IMR-90 (cell line): ENCODE measurements at regions not wholly inside any gene's neighbourhood (a gene's known extent, or its start where the extent isn't known, plus 50 kb on each side); places are given as distances from the start of the nearest gene placed in this dataset.

Experiments used
- ATAC-seq: fragments of 200-7000 bp; cut with Tn5 transposase; 2 replicates; pipeline ENCODE4 v1.9.1; 2020; ENCODE audit warnings: low read depth, mild to moderate bottlenecking, moderate library complexity
- BruUV-seq: library from RNA; stranded (reverse); fragments of 400-500 nt; replicated peaks from 2 replicates; lab custom pipeline; 2021; lab: Mats Ljungman, UMichigan
- CTCF ChIA-PET: fragments of 300-600 bp; formaldehyde crosslinking; extraction: SDS; loops from one replicate; lab custom pipeline; 2021; ENCODE audit warnings: antibody characterized with exemption; lab: Yijun Ruan, JAX
- POLR2A ChIA-PET: fragments of 300-600 bp; sonication (Branson Sonifier 250); formaldehyde crosslinking; loops from one replicate; lab custom pipeline; 2022; ENCODE audit warnings: antibody characterized with exemption; ENCODE audit not compliant: unreplicated experiment; lab: Charles Lee
- DNase-seq: peaks from one replicate; pipeline ENCODE4 v3.0.0; 2013
- H2AFZ ChIP-seq: replicated peaks from 2 replicates; pipeline ENCODE3; 2013; ENCODE audit warnings: low read length, mild to moderate bottlenecking; ENCODE audit not compliant: poor library complexity
- H2AK5ac ChIP-seq: 2 replicates; pipeline ENCODE4 v1.6.1; 2013; ENCODE audit warnings: low read depth, low read length, inconsistent platforms
- H2AK9ac ChIP-seq: replicated peaks from 2 replicates; pipeline ENCODE3; 2013; ENCODE audit warnings: mild to moderate bottlenecking, low read depth, low read length, moderate library complexity; ENCODE audit not compliant: poor library complexity
- H2BK120ac ChIP-seq: 2 replicates; pipeline ENCODE4 v1.6.1; 2013; ENCODE audit warnings: low read depth, low read length, inconsistent platforms
- H2BK15ac ChIP-seq: 3 replicates; pipeline ENCODE4 v1.6.1; 2013; ENCODE audit warnings: low read depth, low read length, inconsistent platforms
- H2BK20ac ChIP-seq: 2 replicates; pipeline ENCODE4 v1.6.1; 2013; ENCODE audit warnings: low read depth, mild to moderate bottlenecking, inconsistent platforms, low read length, moderate library complexity
- H2BK5ac ChIP-seq: 2 replicates; pipeline ENCODE4 v1.6.1; 2013; ENCODE audit warnings: mild to moderate bottlenecking, low read depth, low read length, inconsistent platforms; ENCODE audit not compliant: poor library complexity, severe bottlenecking
- H3K14ac ChIP-seq: replicated peaks from 2 replicates; pipeline ENCODE4 v1.6.1; 2013; ENCODE audit warnings: low read depth, low read length, inconsistent platforms
- H3K18ac ChIP-seq: 2 replicates; pipeline ENCODE4 v1.6.1; 2013; ENCODE audit warnings: low read depth, low read length, control low read depth
- H3K23ac ChIP-seq: 2 replicates; pipeline ENCODE4 v1.6.1; 2013; ENCODE audit warnings: low read depth, low read length, inconsistent platforms
- H3K27ac ChIP-seq: 2 replicates; pipeline ENCODE4 v1.5.1; 2013; ENCODE audit warnings: mild to moderate bottlenecking, control low read depth, low read length; ENCODE audit not compliant: insufficient read depth
- H3K27me3 ChIP-seq: 2 replicates; pipeline ENCODE4 v1.6.1; 2013; ENCODE audit warnings: low read length; ENCODE audit not compliant: control insufficient read depth, insufficient read depth
- H3K36me3 ChIP-seq: 2 replicates; pipeline ENCODE4 v1.6.1; 2013; ENCODE audit warnings: low read length, mixed read lengths; ENCODE audit not compliant: control insufficient read depth, insufficient read depth
- H3K4ac ChIP-seq: 2 replicates; pipeline ENCODE4 v1.6.1; 2013; ENCODE audit warnings: low read depth, low read length, inconsistent platforms
- H3K4me1 ChIP-seq: 2 replicates; pipeline ENCODE4 v1.6.1; 2013; ENCODE audit warnings: low read length, mixed read lengths; ENCODE audit not compliant: control insufficient read depth, insufficient read depth
- H3K4me2 ChIP-seq: 2 replicates; pipeline ENCODE4 v1.6.1; 2013; ENCODE audit warnings: low read depth, mild to moderate bottlenecking, control low read depth, low read length, moderate library complexity
- H3K4me3 ChIP-seq: 2 replicates; pipeline ENCODE4 v1.5.1; 2013; ENCODE audit warnings: low read depth, mild to moderate bottlenecking, control low read depth, low read length, moderate library complexity; ENCODE audit not compliant: insufficient read depth
- H3K56ac ChIP-seq: 2 replicates; pipeline ENCODE4 v1.6.1; 2013; ENCODE audit warnings: low read length, inconsistent platforms; ENCODE audit not compliant: insufficient read depth; ENCODE audit errors: extremely low read depth
- H3K79me1 ChIP-seq, 2 experiments: 2 replicates each; pipeline ENCODE4 v1.6.1; 2013; ENCODE audit warnings: low read length in 2 of 2, inconsistent platforms in 1 of 2, low read depth in 1 of 2
- H3K9ac ChIP-seq: 2 replicates; pipeline ENCODE4 v1.6.1; 2013; ENCODE audit warnings: low read depth, low read length, control low read depth
- H3K9me1 ChIP-seq: 2 replicates; pipeline ENCODE4 v1.6.1; 2013; ENCODE audit warnings: low read length, inconsistent platforms; ENCODE audit not compliant: insufficient read depth
- H3K9me3 ChIP-seq: 2 replicates; pipeline ENCODE4 v1.6.1; 2013; ENCODE audit warnings: low read length; ENCODE audit not compliant: control insufficient read depth, insufficient read depth
- H4K20me1 ChIP-seq: 2 replicates; pipeline ENCODE4 v1.6.1; 2013; ENCODE audit warnings: low read length, inconsistent platforms; ENCODE audit not compliant: insufficient read depth
- H4K5ac ChIP-seq: 2 replicates; pipeline ENCODE4 v1.6.1; 2013; ENCODE audit warnings: mild to moderate bottlenecking, low read depth, low read length, control low read depth
- H4K8ac ChIP-seq, 2 experiments: 2 replicates each; pipeline ENCODE4 v1.6.1; 2013; ENCODE audit warnings: low read depth in 2 of 2, low read length in 2 of 2, control low read depth in 1 of 2, inconsistent platforms in 1 of 2
- H4K91ac ChIP-seq: 2 replicates; pipeline ENCODE4 v1.6.1; 2013; ENCODE audit warnings: low read depth, low read length, inconsistent platforms; ENCODE audit not compliant: insufficient read depth
- BHLHE40 ChIP-seq: fragments of 150-350 bp; IDR thresholded peaks from 2 replicates; pipeline ENCODE4 v1.6.1; 2016; ENCODE audit warnings: mild to moderate bottlenecking, low read depth, low read length
- CEBPB ChIP-seq: IDR thresholded peaks from 2 replicates; pipeline ENCODE4 v1.6.1; 2012; ENCODE audit warnings: low read depth, low read length, improper control_type of control experiment
- CHD1 ChIP-seq: IDR thresholded peaks from 2 replicates; pipeline ENCODE4 v1.6.1; 2012; ENCODE audit warnings: low read depth, low read length, improper control_type of control experiment
- FOS ChIP-seq: fragments of 150-350 bp; IDR thresholded peaks from 2 replicates; pipeline ENCODE4 v1.6.1; 2016; ENCODE audit warnings: low read depth, low read length
- MAFK ChIP-seq: IDR thresholded peaks from 2 replicates; pipeline ENCODE4 v1.6.1; 2012; ENCODE audit warnings: low read depth, low read length, improper control_type of control experiment
- MAZ ChIP-seq: IDR thresholded peaks from 2 replicates; pipeline ENCODE4 v1.6.1; 2012; ENCODE audit warnings: low read depth, mild to moderate bottlenecking, low read length, improper control_type of control experiment, moderate library complexity, borderline replicate concordance
- MXI1 ChIP-seq: IDR thresholded peaks from 2 replicates; pipeline ENCODE4 v1.6.1; 2012; ENCODE audit warnings: low read depth, mild to moderate bottlenecking, low read length, moderate library complexity, borderline replicate concordance
- NFE2L2 ChIP-seq: fragments of 150-350 bp; IDR thresholded peaks from 2 replicates; pipeline ENCODE4 v1.6.1; 2016; ENCODE audit warnings: low read depth, mild to moderate bottlenecking, low read length
- POLR2A ChIP-seq: IDR thresholded peaks from 2 replicates; pipeline ENCODE4 v1.6.1; 2012; ENCODE audit warnings: mild to moderate bottlenecking, low read depth, low read length
- RAD21 ChIP-seq: IDR thresholded peaks from 2 replicates; pipeline ENCODE4 v1.6.1; 2012; ENCODE audit warnings: low read length, improper control_type of control experiment
- RCOR1 ChIP-seq: IDR thresholded peaks from 2 replicates; pipeline ENCODE4 v1.6.1; 2012; ENCODE audit warnings: mild to moderate bottlenecking, low read length, improper control_type of control experiment; ENCODE audit not compliant: insufficient replicate concordance
- RFX5 ChIP-seq: IDR thresholded peaks from 2 replicates; pipeline ENCODE4 v1.8.0; 2012; ENCODE audit warnings: low read depth, mild to moderate bottlenecking, low read length, moderate library complexity
- SMC3 ChIP-seq: fragments of 150-350 bp; IDR thresholded peaks from 2 replicates; pipeline ENCODE4 v1.6.1; 2016; ENCODE audit warnings: low read depth, mild to moderate bottlenecking, antibody characterized with exemption, low read length, moderate library complexity
- USF2 ChIP-seq: fragments of 150-350 bp; IDR thresholded peaks from 2 replicates; pipeline ENCODE4 v1.6.1; 2017; ENCODE audit warnings: mild to moderate bottlenecking, antibody characterized with exemption, low read length, low read depth
- WGBS, 2 experiments: methylation state at CpG; one replicate each; pipeline versions ENCODE4 v1.1.5 to v1.1.7; 2013; ENCODE audit warnings: missing lambda C conversion rate in 2 of 2; ENCODE audit not compliant: insufficient read length in 1 of 2; ENCODE audit errors: extremely low coverage in 2 of 2; 5-methylcytosine and 5-hydroxymethylcytosine counted together
- dilution Hi-C: fragments of 300-500 bp; cut with HindIII; formaldehyde crosslinking; loops from one replicate; pipeline ENCODE4 v1.14.3; 2018; ENCODE audit warnings: low sequenced_read_pairs; ENCODE audit not compliant: unreplicated experiment
- in situ Hi-C: fragments of 300-500 bp; cut with MboI; formaldehyde crosslinking; loops from 3 replicates; pipeline ENCODE4 v1.14.3; 2019; ENCODE audit warnings: low sequenced_read_pairs, inconsistent platforms, mixed read lengths
- intact Hi-C: fragments of 100-400 bp; cut with micrococcal nuclease; formaldehyde crosslinking; loops from 2 replicates; pipeline ENCODE4 v1.10.0; 2022
- TF ChIP-seq, protein P1 (sequence below): fragments of 150-350 bp; IDR thresholded peaks from 2 replicates; pipeline ENCODE4 v1.6.1; 2016; ENCODE audit warnings: low read depth, mild to moderate bottlenecking, low read length, moderate library complexity, borderline replicate concordance
- TF ChIP-seq, protein P2 (sequence below): conservative IDR thresholded peaks from 2 replicates; pipeline ENCODE4 v1.5.1; 2012; ENCODE audit warnings: mild to moderate bottlenecking, low read depth, low read length, improper control_type of control experiment

DNA sequence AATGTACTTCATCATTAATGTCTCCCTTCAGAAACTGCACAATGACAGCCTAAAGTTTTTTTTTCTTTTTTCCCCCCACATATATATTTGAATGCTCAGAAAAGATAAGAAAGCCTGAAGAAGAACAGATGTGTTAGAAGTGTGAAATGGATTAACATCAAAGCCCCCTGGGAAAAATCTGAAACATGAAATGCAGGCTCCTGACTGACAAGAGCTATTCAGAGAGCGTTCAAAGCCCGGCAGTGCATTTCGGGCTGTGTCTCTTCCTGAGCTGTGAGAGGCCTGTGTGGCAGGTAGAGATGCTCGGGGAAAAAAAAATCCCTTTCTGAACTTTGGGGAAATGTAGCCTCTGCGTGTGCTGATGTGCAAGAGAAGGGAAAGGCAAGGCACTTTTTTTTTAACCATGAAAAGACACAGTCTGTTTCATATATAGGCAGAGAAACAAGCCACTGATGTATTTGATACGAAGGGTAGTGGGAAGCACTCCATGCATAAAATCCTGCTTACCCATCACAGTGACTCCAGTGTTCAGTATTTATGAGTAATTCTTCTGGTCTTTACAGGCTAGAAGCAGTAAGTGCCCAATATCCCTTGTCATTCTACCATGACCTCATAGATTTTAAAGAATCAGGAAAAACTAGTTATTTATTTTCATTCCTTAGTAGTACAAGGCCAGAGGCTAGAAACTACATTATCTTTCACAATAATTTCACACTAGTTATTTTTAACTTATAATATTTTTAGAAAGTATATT is 1574.2 kb upstream of the PIK3C3 start:
- Histone ChIP-seq H2AK9ac (no peak overlapping the region), H2AK5ac (no peak overlapping the region), H3K4me2 (no peak overlapping the region), H3K4ac (no peak overlapping the region), H3K9me1 (no peaks in the 10 kb centered on the region), H3K4me3 (no peak overlapping the region), H3K9ac (no peak overlapping the region), H3K27ac (no peak overlapping the region), H3K4me1 (peaks cover 2% of the 10 kb centered on the region), H4K5ac (no peak overlapping the region), H3K9me3 (no peaks in the 10 kb centered on the region), H3K56ac (no peak overlapping the region), H2BK5ac (no peak overlapping the region), H4K8ac (no peak overlapping the region), H2BK20ac (no peak overlapping the region), H2BK120ac (peak overlapping the region; percentile 32; the same call in 1 of the 2 replicates), H3K14ac (no peak overlapping the region), H3K36me3 (no peaks in the 10 kb centered on the region), H3K18ac (no peak overlapping the region), H4K20me1 (no peaks in the 10 kb centered on the region), H2AFZ (no peak overlapping the region), H4K91ac (no peak overlapping the region), H3K27me3 (no peaks in the 10 kb centered on the region), H3K79me1 (no peaks in the 10 kb centered on the region), H3K23ac (no peak overlapping the region), H2BK15ac (no peak overlapping the region)
- CTCF ChIA-PET: interaction anchor here (0.7 to 0.9 kb wide), 2 partner anchors 8 to 9 kb away, joined by 3 to 4 read pairs; no protein-coding TSS in a partner anchor
- in situ Hi-C loops (no loop called here), intact Hi-C loops (no loop called here), dilution Hi-C loops (no loop called here)
- TF ChIP-seq CHD1 (no peak), POLR2A (no peak), USF2 (no peak), FOS (no peak), RFX5 (no peak), MXI1 (no peak), NFE2L2 (no peak), MAZ (no peak), MAFK (no peak), RAD21 (no peak), CEBPB (no peak), BHLHE40 (no peak), SMC3 (no peak), RCOR1 (no peak)
- TF ChIP-seq, protein P1, sequence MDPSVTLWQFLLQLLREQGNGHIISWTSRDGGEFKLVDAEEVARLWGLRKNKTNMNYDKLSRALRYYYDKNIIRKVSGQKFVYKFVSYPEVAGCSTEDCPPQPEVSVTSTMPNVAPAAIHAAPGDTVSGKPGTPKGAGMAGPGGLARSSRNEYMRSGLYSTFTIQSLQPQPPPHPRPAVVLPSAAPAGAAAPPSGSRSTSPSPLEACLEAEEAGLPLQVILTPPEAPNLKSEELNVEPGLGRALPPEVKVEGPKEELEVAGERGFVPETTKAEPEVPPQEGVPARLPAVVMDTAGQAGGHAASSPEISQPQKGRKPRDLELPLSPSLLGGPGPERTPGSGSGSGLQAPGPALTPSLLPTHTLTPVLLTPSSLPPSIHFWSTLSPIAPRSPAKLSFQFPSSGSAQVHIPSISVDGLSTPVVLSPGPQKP: no peak
- TF ChIP-seq, protein P2, sequence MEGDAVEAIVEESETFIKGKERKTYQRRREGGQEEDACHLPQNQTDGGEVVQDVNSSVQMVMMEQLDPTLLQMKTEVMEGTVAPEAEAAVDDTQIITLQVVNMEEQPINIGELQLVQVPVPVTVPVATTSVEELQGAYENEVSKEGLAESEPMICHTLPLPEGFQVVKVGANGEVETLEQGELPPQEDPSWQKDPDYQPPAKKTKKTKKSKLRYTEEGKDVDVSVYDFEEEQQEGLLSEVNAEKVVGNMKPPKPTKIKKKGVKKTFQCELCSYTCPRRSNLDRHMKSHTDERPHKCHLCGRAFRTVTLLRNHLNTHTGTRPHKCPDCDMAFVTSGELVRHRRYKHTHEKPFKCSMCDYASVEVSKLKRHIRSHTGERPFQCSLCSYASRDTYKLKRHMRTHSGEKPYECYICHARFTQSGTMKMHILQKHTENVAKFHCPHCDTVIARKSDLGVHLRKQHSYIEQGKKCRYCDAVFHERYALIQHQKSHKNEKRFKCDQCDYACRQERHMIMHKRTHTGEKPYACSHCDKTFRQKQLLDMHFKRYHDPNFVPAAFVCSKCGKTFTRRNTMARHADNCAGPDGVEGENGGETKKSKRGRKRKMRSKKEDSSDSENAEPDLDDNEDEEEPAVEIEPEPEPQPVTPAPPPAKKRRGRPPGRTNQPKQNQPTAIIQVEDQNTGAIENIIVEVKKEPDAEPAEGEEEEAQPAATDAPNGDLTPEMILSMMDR: no peak
- 85% methylated on average over 2 of the region's 6 CpGs; no CpG with 5 or more reads in 1 of the 2 experiments for WGBS, 2 experiments
- ATAC-seq (peak; percentile 72), DNase-seq (peak; percentile 73)
- BruUV-seq: no TSS peak
- POLR2A ChIA-PET: no interaction called here
